22Rv1 (cell line): ENCODE measurements at regions not wholly inside any gene's neighbourhood (a gene's known extent, or its start where the extent isn't known, plus 50 kb on each side); places are given as distances from the start of the nearest gene placed in this dataset.

Source experiments
- ZFX ChIP-seq: fragments of 450-650 bp; IDR thresholded peaks from 2 replicates; pipeline ENCODE4 v1.6.1; 2017; ENCODE audit warnings: antibody characterized with exemption, borderline replicate concordance
- TF ChIP-seq, protein P1 (sequence below): fragments of 450-650 bp; IDR thresholded peaks from 2 replicates; pipeline ENCODE4 v1.5.1; 2017; ENCODE audit warnings: mild to moderate bottlenecking

GRCh38 chr5:82793808-82794419, 283.3 kb downstream of the TMEM167A start:
- TF ChIP-seq, protein P1, sequence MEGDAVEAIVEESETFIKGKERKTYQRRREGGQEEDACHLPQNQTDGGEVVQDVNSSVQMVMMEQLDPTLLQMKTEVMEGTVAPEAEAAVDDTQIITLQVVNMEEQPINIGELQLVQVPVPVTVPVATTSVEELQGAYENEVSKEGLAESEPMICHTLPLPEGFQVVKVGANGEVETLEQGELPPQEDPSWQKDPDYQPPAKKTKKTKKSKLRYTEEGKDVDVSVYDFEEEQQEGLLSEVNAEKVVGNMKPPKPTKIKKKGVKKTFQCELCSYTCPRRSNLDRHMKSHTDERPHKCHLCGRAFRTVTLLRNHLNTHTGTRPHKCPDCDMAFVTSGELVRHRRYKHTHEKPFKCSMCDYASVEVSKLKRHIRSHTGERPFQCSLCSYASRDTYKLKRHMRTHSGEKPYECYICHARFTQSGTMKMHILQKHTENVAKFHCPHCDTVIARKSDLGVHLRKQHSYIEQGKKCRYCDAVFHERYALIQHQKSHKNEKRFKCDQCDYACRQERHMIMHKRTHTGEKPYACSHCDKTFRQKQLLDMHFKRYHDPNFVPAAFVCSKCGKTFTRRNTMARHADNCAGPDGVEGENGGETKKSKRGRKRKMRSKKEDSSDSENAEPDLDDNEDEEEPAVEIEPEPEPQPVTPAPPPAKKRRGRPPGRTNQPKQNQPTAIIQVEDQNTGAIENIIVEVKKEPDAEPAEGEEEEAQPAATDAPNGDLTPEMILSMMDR, result peak; percentile 86
- no peak for TF ChIP-seq ZFX
